PC-3 (cell line): ENCODE measurements at regions not wholly inside any gene's neighbourhood (a gene's known extent, or its start where the extent isn't known, plus 50 kb on each side); places are given as distances from the start of the nearest gene placed in this dataset.

ENCODE experiments used
- EZH2 ChIP-seq: fragments of 300-600 bp; sonication (generic); IDR thresholded peaks from one replicate; pipeline ENCODE4 v1.6.1; 2017; ENCODE audit warnings: antibody characterized with exemption, mild to moderate bottlenecking, low read length; ENCODE audit not compliant: unreplicated experiment
- TF ChIP-seq, protein P1 (sequence below): fragments of 300-600 bp; sonication (generic); conservative IDR thresholded peaks from 2 replicates; pipeline ENCODE4 v1.5.1; 2017; ENCODE audit warnings: antibody characterized with exemption, low read depth, mild to moderate bottlenecking, low read length

- TF ChIP-seq, protein P1, sequence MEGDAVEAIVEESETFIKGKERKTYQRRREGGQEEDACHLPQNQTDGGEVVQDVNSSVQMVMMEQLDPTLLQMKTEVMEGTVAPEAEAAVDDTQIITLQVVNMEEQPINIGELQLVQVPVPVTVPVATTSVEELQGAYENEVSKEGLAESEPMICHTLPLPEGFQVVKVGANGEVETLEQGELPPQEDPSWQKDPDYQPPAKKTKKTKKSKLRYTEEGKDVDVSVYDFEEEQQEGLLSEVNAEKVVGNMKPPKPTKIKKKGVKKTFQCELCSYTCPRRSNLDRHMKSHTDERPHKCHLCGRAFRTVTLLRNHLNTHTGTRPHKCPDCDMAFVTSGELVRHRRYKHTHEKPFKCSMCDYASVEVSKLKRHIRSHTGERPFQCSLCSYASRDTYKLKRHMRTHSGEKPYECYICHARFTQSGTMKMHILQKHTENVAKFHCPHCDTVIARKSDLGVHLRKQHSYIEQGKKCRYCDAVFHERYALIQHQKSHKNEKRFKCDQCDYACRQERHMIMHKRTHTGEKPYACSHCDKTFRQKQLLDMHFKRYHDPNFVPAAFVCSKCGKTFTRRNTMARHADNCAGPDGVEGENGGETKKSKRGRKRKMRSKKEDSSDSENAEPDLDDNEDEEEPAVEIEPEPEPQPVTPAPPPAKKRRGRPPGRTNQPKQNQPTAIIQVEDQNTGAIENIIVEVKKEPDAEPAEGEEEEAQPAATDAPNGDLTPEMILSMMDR: no peak
- no peak for TF ChIP-seq EZH2
Observed at GRCh38 chr17:37816950-37817349, 72.1 kb upstream of the HNF1B start.
